ENCODE measurements at regions not wholly inside any gene's neighbourhood (a gene's known extent, or its start where the extent isn't known, plus 50 kb on each side); places are given as distances from the start of the nearest gene placed in this dataset.

GRCh38 chr5:115431116-115431515 is 113.5 kb downstream of the FEM1C start:
- TF ChIP-seq, protein P1, sequence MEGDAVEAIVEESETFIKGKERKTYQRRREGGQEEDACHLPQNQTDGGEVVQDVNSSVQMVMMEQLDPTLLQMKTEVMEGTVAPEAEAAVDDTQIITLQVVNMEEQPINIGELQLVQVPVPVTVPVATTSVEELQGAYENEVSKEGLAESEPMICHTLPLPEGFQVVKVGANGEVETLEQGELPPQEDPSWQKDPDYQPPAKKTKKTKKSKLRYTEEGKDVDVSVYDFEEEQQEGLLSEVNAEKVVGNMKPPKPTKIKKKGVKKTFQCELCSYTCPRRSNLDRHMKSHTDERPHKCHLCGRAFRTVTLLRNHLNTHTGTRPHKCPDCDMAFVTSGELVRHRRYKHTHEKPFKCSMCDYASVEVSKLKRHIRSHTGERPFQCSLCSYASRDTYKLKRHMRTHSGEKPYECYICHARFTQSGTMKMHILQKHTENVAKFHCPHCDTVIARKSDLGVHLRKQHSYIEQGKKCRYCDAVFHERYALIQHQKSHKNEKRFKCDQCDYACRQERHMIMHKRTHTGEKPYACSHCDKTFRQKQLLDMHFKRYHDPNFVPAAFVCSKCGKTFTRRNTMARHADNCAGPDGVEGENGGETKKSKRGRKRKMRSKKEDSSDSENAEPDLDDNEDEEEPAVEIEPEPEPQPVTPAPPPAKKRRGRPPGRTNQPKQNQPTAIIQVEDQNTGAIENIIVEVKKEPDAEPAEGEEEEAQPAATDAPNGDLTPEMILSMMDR (conservative IDR thresholded peaks at IDR 0.05; ENCODE audit: low read length), result no peak
- no peak for DNase-seq (ENCODE audit: low read depth)
- H3K4me3 ChIP-seq (ENCODE audit: low read length), result no peak overlapping the region

DNA sequence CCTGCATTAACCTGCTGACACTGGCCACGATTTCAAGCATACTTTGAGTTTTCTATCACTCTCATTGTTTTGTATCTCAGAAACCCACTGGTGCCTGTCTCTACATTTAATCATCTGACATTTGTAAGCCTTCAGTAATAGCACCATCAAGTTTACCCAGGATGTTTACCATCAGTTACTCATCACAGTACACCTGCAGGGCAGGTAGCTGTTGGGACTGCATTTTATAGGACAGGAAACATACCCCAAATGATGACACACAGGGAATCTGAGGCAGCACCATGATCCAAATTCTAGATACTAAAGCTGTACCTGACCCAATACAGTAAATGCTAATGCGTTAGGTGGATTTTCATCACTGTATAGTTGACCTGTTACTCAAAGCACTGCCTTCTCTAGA is 114.2 kb downstream of the FEM1C start:
- DNase-seq (ENCODE audit: low read depth), result no peak
- TF ChIP-seq, protein P1 (conservative IDR thresholded peaks at IDR 0.05; ENCODE audit: low read length), result no peak
- H3K4me3 ChIP-seq (ENCODE audit: low read length), result no peak overlapping the region

- H3K4me3 ChIP-seq (ENCODE audit: low read length), result no peak overlapping the region
- DNase-seq (ENCODE audit: low read depth), result no peak
- TF ChIP-seq, protein P1 (conservative IDR thresholded peaks at IDR 0.05; ENCODE audit: low read length), result no peak
Observed at GRCh38 chr5:115429345-115429940, 115.1 kb downstream of the FEM1C start.

DNA sequence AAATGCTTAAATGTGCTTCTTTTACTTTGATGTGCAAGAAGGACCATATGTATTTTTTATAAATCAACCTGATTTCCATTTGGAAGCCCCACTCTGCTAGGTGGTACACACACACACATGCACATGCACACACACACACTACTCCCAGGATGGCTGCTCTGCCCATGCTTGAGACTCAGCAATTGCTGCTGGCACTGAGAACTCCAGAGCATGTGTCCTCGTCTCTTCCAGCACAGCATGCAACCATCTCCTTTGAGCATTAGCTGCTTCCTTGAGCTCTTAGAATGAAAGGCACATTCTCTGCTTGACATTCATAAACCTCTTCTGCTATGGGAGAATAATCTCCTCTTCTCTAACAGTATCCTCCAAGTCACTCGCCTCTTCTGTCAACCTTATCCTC is 115.9 kb downstream of the FEM1C start:
- DNase-seq (ENCODE audit: low read depth), result no peak
- no peak overlapping the region for H3K4me3 ChIP-seq (ENCODE audit: low read length)
- TF ChIP-seq, protein P1 (conservative IDR thresholded peaks at IDR 0.05; ENCODE audit: low read length), result no peak

- DNase-seq (ENCODE audit: low read depth), result no peak
- TF ChIP-seq, protein P1 (conservative IDR thresholded peaks at IDR 0.05; ENCODE audit: low read length), result no peak
- no peak overlapping the region for H3K4me3 ChIP-seq (ENCODE audit: low read length)
Observed at GRCh38 chr5:115428248-115428647, 116.3 kb downstream of the FEM1C start.

DNA sequence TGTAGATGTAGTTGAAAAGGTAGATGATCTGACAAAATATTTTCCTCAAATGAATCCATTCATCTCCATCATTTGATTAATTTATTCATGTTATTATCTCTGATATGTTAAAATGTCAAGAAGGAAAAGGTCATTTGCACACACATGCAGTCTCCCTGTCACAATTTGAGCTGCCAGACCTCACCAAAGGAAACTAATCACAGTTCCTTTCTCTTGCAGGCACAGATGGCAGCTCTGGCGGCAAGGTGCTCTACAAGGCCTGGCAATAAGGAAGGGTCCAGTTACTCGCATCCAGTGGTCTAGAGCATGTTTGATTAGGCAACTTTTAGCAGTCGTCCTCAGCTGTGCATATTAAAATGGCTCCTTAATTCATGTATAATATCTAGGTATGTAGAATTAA is 120.1 kb downstream of the FEM1C start:
- no peak for DNase-seq (ENCODE audit: low read depth)
- TF ChIP-seq, protein P1 (conservative IDR thresholded peaks at IDR 0.05; ENCODE audit: low read length), result no peak
- H3K4me3 ChIP-seq (ENCODE audit: low read length), result no peak overlapping the region

GRCh38 chr5:115424030-115424429 is 120.5 kb downstream of the FEM1C start:
- no peak for DNase-seq (ENCODE audit: low read depth)
- TF ChIP-seq, protein P1 (conservative IDR thresholded peaks at IDR 0.05; ENCODE audit: low read length), result no peak
- H3K4me3 ChIP-seq (ENCODE audit: low read length), result no peak overlapping the region

Data from AG10803 (cell line).